ENCODE measurements at regions not wholly inside any gene's neighbourhood (a gene's known extent, or its start where the extent isn't known, plus 50 kb on each side); places are given as distances from the start of the nearest gene placed in this dataset.
A peak's percentile ranks its signal among the peaks of the same experiment; 100 is the strongest.

GRCh38 chr6:145047891-145048290 is 687.4 kb downstream of the EPM2A start:
- peaks cover 30% of the 10 kb centered on the region for H3K4me1 ChIP-seq (ENCODE audit: low read depth, poor library complexity, severe bottlenecking)
- no peaks in the 10 kb centered on the region for H3K27me3 ChIP-seq (ENCODE audit: insufficient read depth, low read depth)
- H3K4me2 ChIP-seq, result no peak overlapping the region
- no peaks in the 10 kb centered on the region for H4K20me1 ChIP-seq (ENCODE audit: insufficient read depth)
- no peak overlapping the region for H2AFZ ChIP-seq (ENCODE audit: low read depth)
- no peaks in the 10 kb centered on the region for H3K79me2 ChIP-seq (ENCODE audit: insufficient read depth, low read depth)
- no peak for TF ChIP-seq CTCF (conservative IDR thresholded peaks at IDR 0.05; ENCODE audit: low read depth, low read length)
- H3K27ac ChIP-seq, result no peak overlapping the region
- no peak overlapping the region for H3K4me3 ChIP-seq (IDR thresholded peaks at IDR 0.05; ENCODE audit: insufficient read depth, low read depth, low read length)
- H3K36me3 ChIP-seq (ENCODE audit: insufficient read depth), result no peaks in the 10 kb centered on the region
- H3K9ac ChIP-seq, result no peak overlapping the region

- no peak for TF ChIP-seq CTCF (conservative IDR thresholded peaks at IDR 0.05; ENCODE audit: low read depth, low read length)
- no peaks in the 10 kb centered on the region for H3K36me3 ChIP-seq (ENCODE audit: insufficient read depth)
- H4K20me1 ChIP-seq (ENCODE audit: insufficient read depth), result no peaks in the 10 kb centered on the region
- 0 out of 2 replicates have a peak overlapping the region, but pooled peaks have one; percentile 41 for H3K27ac ChIP-seq
- no peak overlapping the region for H3K4me3 ChIP-seq (IDR thresholded peaks at IDR 0.05; ENCODE audit: insufficient read depth, low read depth, low read length)
- H2AFZ ChIP-seq (ENCODE audit: low read depth), result peak overlapping the region; percentile 45; the same call in 1 of the 2 replicates
- no peaks in the 10 kb centered on the region for H3K27me3 ChIP-seq (ENCODE audit: insufficient read depth, low read depth)
- no peaks in the 10 kb centered on the region for H3K79me2 ChIP-seq (ENCODE audit: insufficient read depth, low read depth)
- H3K4me2 ChIP-seq, result peak overlapping the region; percentile 61
- H3K9ac ChIP-seq, result no peak overlapping the region
- peaks cover 21% of the 10 kb centered on the region for H3K4me1 ChIP-seq (ENCODE audit: low read depth, poor library complexity, severe bottlenecking)
These were observed 683.7 kb downstream of the EPM2A start for GRCh38 chr6:145051661-145052060.

- Histone ChIP-seq H3K27me3 (ENCODE audit: insufficient read depth, low read depth) (no peaks in the 10 kb centered on the region), H3K36me3 (ENCODE audit: insufficient read depth) (no peaks in the 10 kb centered on the region), H3K4me1 (ENCODE audit: low read depth, poor library complexity, severe bottlenecking) (peaks cover 21% of the 10 kb centered on the region), H3K9ac (no peak overlapping the region), H3K27ac (no peak overlapping the region), H3K4me2 (no peak overlapping the region), H4K20me1 (ENCODE audit: insufficient read depth) (no peaks in the 10 kb centered on the region), H3K4me3 (IDR thresholded peaks at IDR 0.05; ENCODE audit: insufficient read depth, low read depth, low read length) (no peak overlapping the region), H3K79me2 (ENCODE audit: insufficient read depth, low read depth) (no peaks in the 10 kb centered on the region), H2AFZ (ENCODE audit: low read depth) (no peak overlapping the region)
- TF ChIP-seq CTCF (conservative IDR thresholded peaks at IDR 0.05; ENCODE audit: low read depth, low read length), result no peak
These were observed 679.8 kb downstream of the EPM2A start for GRCh38 chr6:145055567-145055966.

- no peaks in the 10 kb centered on the region for H3K27me3 ChIP-seq (ENCODE audit: insufficient read depth, low read depth)
- no peak overlapping the region for H3K4me3 ChIP-seq (IDR thresholded peaks at IDR 0.05; ENCODE audit: insufficient read depth, low read depth, low read length)
- no peaks in the 10 kb centered on the region for H3K79me2 ChIP-seq (ENCODE audit: insufficient read depth, low read depth)
- no peaks in the 10 kb centered on the region for H3K36me3 ChIP-seq (ENCODE audit: insufficient read depth)
- no peak overlapping the region for H3K4me2 ChIP-seq
- H3K9ac ChIP-seq, result no peak overlapping the region
- H3K4me1 ChIP-seq (ENCODE audit: low read depth, poor library complexity, severe bottlenecking), result no peaks in the 10 kb centered on the region
- no peak overlapping the region for H2AFZ ChIP-seq (ENCODE audit: low read depth)
- H4K20me1 ChIP-seq (ENCODE audit: insufficient read depth), result no peaks in the 10 kb centered on the region
- H3K27ac ChIP-seq, result no peak overlapping the region
- TF ChIP-seq CTCF (conservative IDR thresholded peaks at IDR 0.05; ENCODE audit: low read depth, low read length), result no peak
These were observed 674.6 kb downstream of the EPM2A start for GRCh38 chr6:145060714-145061113.

All from KMS-11 (cell line).